ENCODE measurements at regions not wholly inside any gene's neighbourhood (a gene's known extent, or its start where the extent isn't known, plus 50 kb on each side); places are given as distances from the start of the nearest gene placed in this dataset.

DNA sequence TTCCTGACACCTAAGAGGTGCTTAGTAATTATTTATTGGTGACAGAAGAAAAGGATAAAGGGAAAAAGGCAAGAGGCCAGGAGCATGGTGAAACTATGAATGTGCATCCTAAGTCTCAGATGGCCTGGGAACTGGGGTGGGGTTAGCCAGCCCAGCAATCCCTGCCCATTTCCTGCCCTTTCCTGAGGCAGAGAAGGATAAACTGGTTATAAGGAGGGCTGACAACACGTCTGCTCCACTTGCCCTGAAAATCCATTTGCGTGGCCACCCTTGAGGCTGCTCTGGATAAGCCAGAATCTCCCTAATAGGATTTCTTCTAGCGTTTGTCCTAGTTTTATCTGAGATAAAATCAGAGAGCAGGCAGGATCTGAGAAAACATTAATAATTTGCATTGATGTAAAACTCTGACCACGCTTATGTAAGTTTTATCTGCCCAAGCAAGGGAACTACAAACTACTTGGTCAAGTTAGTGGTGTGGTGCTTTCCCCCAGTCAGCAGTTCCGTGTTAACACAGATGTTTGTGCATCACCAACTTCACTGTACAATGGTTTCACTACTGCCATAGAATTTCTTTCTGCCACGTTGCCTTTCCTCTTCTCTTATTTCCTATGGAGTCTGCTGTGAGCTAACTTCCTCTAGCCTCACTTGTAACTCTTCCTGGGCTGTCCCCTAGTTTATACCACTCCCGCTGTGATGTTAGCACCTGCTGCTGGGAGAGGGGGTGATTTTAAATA, 392.7 kb downstream of the RPS29 start:
- TF ChIP-seq HNF4A (conservative IDR thresholded peaks at IDR 0.05) (no peak), CTCF (IDR thresholded peaks at IDR 0.05; ENCODE audit: low read depth, low read length, missing input control) (no peak), NR2F2 (IDR thresholded peaks at IDR 0.05) (no peak), GABPA (IDR thresholded peaks at IDR 0.05 in 1 of 2, conservative IDR thresholded peaks at IDR 0.05 in 1 of 2) (no peak), FOXA2 (IDR thresholded peaks at IDR 0.05) (no peak), YY1 (IDR thresholded peaks at IDR 0.05) (no peak), JUND (IDR thresholded peaks at IDR 0.05) (no peak), FOXA1 (IDR thresholded peaks at IDR 0.05) (no peak), ZBTB33 (IDR thresholded peaks at IDR 0.05) (no peak), MAX (IDR thresholded peaks at IDR 0.05) (no peak), SP1 (IDR thresholded peaks at IDR 0.05) (no peak), RXRA (IDR thresholded peaks at IDR 0.05) (no peak), TAF1 (conservative IDR thresholded peaks at IDR 0.05) (no peak)
- TF ChIP-seq, protein P1, sequence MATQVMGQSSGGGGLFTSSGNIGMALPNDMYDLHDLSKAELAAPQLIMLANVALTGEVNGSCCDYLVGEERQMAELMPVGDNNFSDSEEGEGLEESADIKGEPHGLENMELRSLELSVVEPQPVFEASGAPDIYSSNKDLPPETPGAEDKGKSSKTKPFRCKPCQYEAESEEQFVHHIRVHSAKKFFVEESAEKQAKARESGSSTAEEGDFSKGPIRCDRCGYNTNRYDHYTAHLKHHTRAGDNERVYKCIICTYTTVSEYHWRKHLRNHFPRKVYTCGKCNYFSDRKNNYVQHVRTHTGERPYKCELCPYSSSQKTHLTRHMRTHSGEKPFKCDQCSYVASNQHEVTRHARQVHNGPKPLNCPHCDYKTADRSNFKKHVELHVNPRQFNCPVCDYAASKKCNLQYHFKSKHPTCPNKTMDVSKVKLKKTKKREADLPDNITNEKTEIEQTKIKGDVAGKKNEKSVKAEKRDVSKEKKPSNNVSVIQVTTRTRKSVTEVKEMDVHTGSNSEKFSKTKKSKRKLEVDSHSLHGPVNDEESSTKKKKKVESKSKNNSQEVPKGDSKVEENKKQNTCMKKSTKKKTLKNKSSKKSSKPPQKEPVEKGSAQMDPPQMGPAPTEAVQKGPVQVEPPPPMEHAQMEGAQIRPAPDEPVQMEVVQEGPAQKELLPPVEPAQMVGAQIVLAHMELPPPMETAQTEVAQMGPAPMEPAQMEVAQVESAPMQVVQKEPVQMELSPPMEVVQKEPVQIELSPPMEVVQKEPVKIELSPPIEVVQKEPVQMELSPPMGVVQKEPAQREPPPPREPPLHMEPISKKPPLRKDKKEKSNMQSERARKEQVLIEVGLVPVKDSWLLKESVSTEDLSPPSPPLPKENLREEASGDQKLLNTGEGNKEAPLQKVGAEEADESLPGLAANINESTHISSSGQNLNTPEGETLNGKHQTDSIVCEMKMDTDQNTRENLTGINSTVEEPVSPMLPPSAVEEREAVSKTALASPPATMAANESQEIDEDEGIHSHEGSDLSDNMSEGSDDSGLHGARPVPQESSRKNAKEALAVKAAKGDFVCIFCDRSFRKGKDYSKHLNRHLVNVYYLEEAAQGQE (IDR thresholded peaks at IDR 0.05), result no peak
- Histone ChIP-seq H3K9me3 (ENCODE audit: control insufficient read depth in 4 of 4, low read length in 3 of 4) (no peaks in the 10 kb centered on the region), H3K9ac (ENCODE audit: low read depth in 1 of 2, low read length in 2 of 2) (no peak overlapping the region), H3K27me3 (ENCODE audit: control insufficient read depth in 4 of 4, insufficient read depth in 4 of 4, low read length in 3 of 4) (no peaks in the 10 kb centered on the region), H3K4me1 (ENCODE audit: control insufficient read depth in 4 of 4, insufficient read depth in 4 of 4, low read length in 3 of 4) (no peaks in the 10 kb centered on the region), H3K27ac (ENCODE audit: low read depth in 1 of 2, low read length in 2 of 2) (no peak overlapping the region), H3K36me3 (ENCODE audit: control insufficient read depth in 4 of 4, insufficient read depth in 3 of 4, low read depth in 1 of 4, low read length in 3 of 4) (no peaks in the 10 kb centered on the region), H3K4me3 (ENCODE audit: low read depth in 1 of 3, low read length in 3 of 3) (no peak overlapping the region)
- no peak for DNase-seq (ENCODE audit: low spot score)
- WGBS, result 53% methylated on average over 7 of the region's 7 CpGs

- Histone ChIP-seq H3K4me1 (ENCODE audit: control insufficient read depth in 4 of 4, insufficient read depth in 4 of 4, low read length in 3 of 4) (no peaks in the 10 kb centered on the region), H3K36me3 (ENCODE audit: control insufficient read depth in 4 of 4, insufficient read depth in 3 of 4, low read depth in 1 of 4, low read length in 3 of 4) (no peaks in the 10 kb centered on the region), H3K9ac (ENCODE audit: low read depth in 1 of 2, low read length in 2 of 2) (no peak overlapping the region), H3K27me3 (ENCODE audit: control insufficient read depth in 4 of 4, insufficient read depth in 4 of 4, low read length in 3 of 4) (no peaks in the 10 kb centered on the region), H3K9me3 (ENCODE audit: control insufficient read depth in 4 of 4, low read length in 3 of 4) (peaks cover 0 to 5% (median under 1%) of the 10 kb centered on the region in 4 donors), H3K4me3 (ENCODE audit: low read depth in 1 of 3, low read length in 3 of 3) (no peak overlapping the region), H3K27ac (ENCODE audit: low read depth in 1 of 2, low read length in 2 of 2) (no peak overlapping the region)
- 89% methylated on average over 5 of the region's 5 CpGs for WGBS
- DNase-seq (ENCODE audit: low spot score), result no peak
- TF ChIP-seq FOXA2 (IDR thresholded peaks at IDR 0.05), result no peak
- no peak for TF ChIP-seq GABPA (IDR thresholded peaks at IDR 0.05 in 1 of 2, conservative IDR thresholded peaks at IDR 0.05 in 1 of 2)
- TF ChIP-seq HNF4G (IDR thresholded peaks at IDR 0.05), result no peak
- no peak for TF ChIP-seq HNF4A (conservative IDR thresholded peaks at IDR 0.05)
- no peak for TF ChIP-seq CTCF (IDR thresholded peaks at IDR 0.05; ENCODE audit: low read depth, low read length, missing input control)
- no peak for TF ChIP-seq FOXA1 (IDR thresholded peaks at IDR 0.05)
- TF ChIP-seq YY1 (IDR thresholded peaks at IDR 0.05), result no peak
- no peak for TF ChIP-seq JUND (IDR thresholded peaks at IDR 0.05)
- no peak for TF ChIP-seq RAD21 (IDR thresholded peaks at IDR 0.05)
- no peak for TF ChIP-seq ATF3 (IDR thresholded peaks at IDR 0.05)
- no peak for TF ChIP-seq RXRA (IDR thresholded peaks at IDR 0.05)
These were observed 394.8 kb downstream of the RPS29 start for GRCh38 chr14:49191380-49191779.
